Tibial nerve (tissue), 4 donors: ENCODE measurements at regions not wholly inside any gene's neighbourhood (a gene's known extent, or its start where the extent isn't known, plus 50 kb on each side); places are given as distances from the start of the nearest gene placed in this dataset.
"Not testable (repeated sequence)": the region's sequence is repeated elsewhere in the genome, so short reads cannot be mapped to it uniquely, and the experiment has no call there.

Source experiments
- DNase-seq, 2 donors: peaks; one replicate each; pipeline ENCODE4 v3.0.0-alpha.2; 2019; ENCODE audit warnings: low spot score in 2 of 2
- H3K27ac ChIP-seq, 4 donors: fragments of 200-600 bp; sonication (generic) in 3 of 4; one replicate each; pipeline ENCODE4 v1.5.1; 2017 to 2019; ENCODE audit warnings: mild to moderate bottlenecking in 1 of 4
- H3K27me3 ChIP-seq, 2 donors: fragments of 200-600 bp; sonication (generic) in 1 of 2; one replicate each; pipeline versions ENCODE4 v1.5.1 to v1.6.0; 2017 to 2019
- H3K36me3 ChIP-seq, 3 donors: fragments of 200-600 bp; sonication (generic); one replicate each; pipeline ENCODE4 v1.5.1; 2018 to 2019
- H3K4me1 ChIP-seq, 4 donors: fragments of 200-600 bp; sonication (generic) in 3 of 4; one replicate each; pipeline ENCODE4 v1.5.1; 2017 to 2019
- H3K4me3 ChIP-seq, 4 donors: fragments of 200-600 bp; sonication (generic) in 3 of 4; one replicate each; pipeline ENCODE4 v1.5.1; 2017 to 2019; ENCODE audit warnings: mild to moderate bottlenecking in 1 of 4, moderate library complexity in 1 of 4
- H3K9me3 ChIP-seq, 4 donors: fragments of 200-600 bp; sonication (generic) in 3 of 4; one replicate each; pipeline ENCODE4 v1.5.1; 2017 to 2019
- CTCF ChIP-seq, 5 experiments: fragments of 200-600 bp in 3 of 5; fragments of 450-650 bp in 2 of 5; sonication (generic) in 3 of 5; IDR thresholded peaks; one replicate each; pipeline ENCODE4 v1.5.1; 2016 to 2019; ENCODE audit warnings: antibody characterized with exemption in 5 of 5, mild to moderate bottlenecking in 3 of 5, moderate library complexity in 2 of 5
- EP300 ChIP-seq, 2 donors: sonication (generic); formaldehyde crosslinking; IDR thresholded peaks; one replicate each; pipeline ENCODE4 v1.6.1; 2017; ENCODE audit warnings: antibody characterized with exemption in 2 of 2, mild to moderate bottlenecking in 1 of 2
- POLR2A ChIP-seq, 2 donors: fragments of 450-650 bp; IDR thresholded peaks; one replicate each; pipeline ENCODE4 v1.6.1; 2017; ENCODE audit warnings: antibody characterized with exemption in 2 of 2, mild to moderate bottlenecking in 2 of 2, moderate library complexity in 2 of 2
- WGBS, 2 donors: methylation state at CpG; one replicate each; pipeline ENCODE4 v1.1.5; 2018; 5-methylcytosine and 5-hydroxymethylcytosine counted together

GRCh38 chrX:80929251-80929650, 119.6 kb upstream of the BRWD3 start:
- Histone ChIP-seq H3K4me1 (no peaks in the 10 kb centered on the region), H3K9me3 (peaks cover 0 to 9% (median 0%) of the 10 kb centered on the region in 4 donors), H3K27ac (no peak overlapping the region), H3K36me3 (no peaks in the 10 kb centered on the region), H3K4me3 (no peak overlapping the region), H3K27me3 (no peaks in the 10 kb centered on the region)
- WGBS, 2 donors = 85 to 95% methylated on average over 8 of the region's 8 CpGs
- DNase-seq = no peak
- TF ChIP-seq POLR2A (IDR thresholded peaks at IDR 0.05) (no peak), CTCF (IDR thresholded peaks at IDR 0.05) (no peak), EP300 (IDR thresholded peaks at IDR 0.05) (no peak)

- peaks cover 0 to 6% (median 0%) of the 10 kb centered on the region in 4 donors for H3K9me3 ChIP-seq
- no peaks in the 10 kb centered on the region for H3K27me3 ChIP-seq
- no peak for TF ChIP-seq EP300 (IDR thresholded peaks at IDR 0.05)
- no peak for TF ChIP-seq POLR2A (IDR thresholded peaks at IDR 0.05)
- no peak for TF ChIP-seq CTCF (IDR thresholded peaks at IDR 0.05)
- 61 to 83% methylated on average over 1 of the region's 1 CpG for WGBS, 2 donors
- no peaks in the 10 kb centered on the region for H3K36me3 ChIP-seq
- DNase-seq = no peak
- H3K4me1 ChIP-seq = no peaks in the 10 kb centered on the region
- H3K4me3 ChIP-seq = no peak overlapping the region
- H3K27ac ChIP-seq = no peak overlapping the region
These were observed 108.2 kb upstream of the BRWD3 start for GRCh38 chrX:80917919-80918318.

GRCh38 chrX:80912351-80912750, 102.7 kb upstream of the BRWD3 start:
- H3K4me3 ChIP-seq = not testable (repeated sequence)

GRCh38 chrX:80879916-80880315, 70.2 kb upstream of the BRWD3 start:
- Histone ChIP-seq H3K36me3 (no peaks in the 10 kb centered on the region), H3K4me1 (no peaks in the 10 kb centered on the region), H3K9me3 (no peaks in the 10 kb centered on the region), H3K27me3 (no peaks in the 10 kb centered on the region), H3K4me3 (no peak overlapping the region), H3K27ac (no peak overlapping the region)
- no peak for TF ChIP-seq EP300 (IDR thresholded peaks at IDR 0.05)
- TF ChIP-seq POLR2A (IDR thresholded peaks at IDR 0.05) = no peak
- no peak for TF ChIP-seq CTCF (IDR thresholded peaks at IDR 0.05)
- WGBS, 2 donors = 22 to 43% methylated on average over 1 of the region's 1 CpG
- no peak for DNase-seq

More at GRCh38 chrX:80912351-80912750, 102.7 kb upstream of the BRWD3 start:
- DNase-seq, H3K27ac ChIP-seq, H3K4me1 ChIP-seq, H3K36me3 ChIP-seq, H3K27me3 ChIP-seq, H3K9me3 ChIP-seq: not testable (repeated sequence)
- 80 to 96% methylated on average over 2 of the region's 2 CpGs for WGBS, 2 donors

GRCh38 chrX:80879143-80879542, 69.5 kb upstream of the BRWD3 start:
- H3K36me3 ChIP-seq = no peaks in the 10 kb centered on the region
- H3K27ac ChIP-seq = no peak overlapping the region
- H3K4me1 ChIP-seq = no peaks in the 10 kb centered on the region
- no peaks in the 10 kb centered on the region for H3K9me3 ChIP-seq
- TF ChIP-seq POLR2A (IDR thresholded peaks at IDR 0.05) (no peak), CTCF (IDR thresholded peaks at IDR 0.05) (no peak), EP300 (IDR thresholded peaks at IDR 0.05) (no peak)
- H3K27me3 ChIP-seq = no peaks in the 10 kb centered on the region
- DNase-seq = peak in 1 of 2 donors; percentile 4
- H3K4me3 ChIP-seq = no peak overlapping the region
- 71 to 100% methylated on average over 1 of the region's 1 CpG for WGBS, 2 donors

GRCh38 chrX:80876877-80877276, 67.2 kb upstream of the BRWD3 start:
- Histone ChIP-seq H3K4me3 (no peak overlapping the region), H3K4me1 (no peaks in the 10 kb centered on the region), H3K36me3 (no peaks in the 10 kb centered on the region), H3K27ac (no peak overlapping the region), H3K9me3 (no peaks in the 10 kb centered on the region), H3K27me3 (no peaks in the 10 kb centered on the region)
- DNase-seq = no peak
- TF ChIP-seq EP300 (IDR thresholded peaks at IDR 0.05) (no peak), CTCF (IDR thresholded peaks at IDR 0.05) (peak in 3 of 5 experiments; percentile 29 to 40 (median 29)), POLR2A (IDR thresholded peaks at IDR 0.05) (no peak)
